Stimulated activated effector memory CD8-positive, alpha-beta T cell treated with anti-CD3 and anti-CD28 coated beads, Interleukin-12 subunit alpha, Interleukin-12 subunit beta, amount 100 ng/mL, for 72 hours (primary cell): ENCODE measurements at regions not wholly inside any gene's neighbourhood (a gene's known extent, or its start where the extent isn't known, plus 50 kb on each side); places are given as distances from the start of the nearest gene placed in this dataset.
"Not testable (repeated sequence)": the region's sequence is repeated elsewhere in the genome, so short reads cannot be mapped to it uniquely, and the experiment has no call there.

Experiments used
- ATAC-seq: fragments of 150-1000 bp; cut with Tn5 transposase; 2 replicates; pipeline ENCODE4 v1.10.0; 2021
- DNase-seq, 2 donors: peaks; one replicate each; pipeline ENCODE4 v3.0.0; 2021 to 2022; ENCODE audit warnings: low spot score in 2 of 2
- H3K27ac Mint-ChIP-seq: one replicate; pipeline ENCODE4 v1.8.0; 2022; ENCODE audit warnings: mild to moderate bottlenecking, mixed read lengths
- H3K36me3 Mint-ChIP-seq: one replicate; pipeline ENCODE4 v1.8.0; 2022; ENCODE audit warnings: mild to moderate bottlenecking, mixed read lengths
- H3K4me1 Mint-ChIP-seq: one replicate; pipeline ENCODE4 v1.8.0; 2022; ENCODE audit warnings: mixed read lengths
- H3K4me3 Mint-ChIP-seq: one replicate; pipeline ENCODE4 v1.8.0; 2022; ENCODE audit warnings: mild to moderate bottlenecking, mixed read lengths
- H3K9me3 Mint-ChIP-seq: one replicate; pipeline ENCODE4 v1.8.0; 2022; ENCODE audit warnings: mixed read lengths

DNA sequence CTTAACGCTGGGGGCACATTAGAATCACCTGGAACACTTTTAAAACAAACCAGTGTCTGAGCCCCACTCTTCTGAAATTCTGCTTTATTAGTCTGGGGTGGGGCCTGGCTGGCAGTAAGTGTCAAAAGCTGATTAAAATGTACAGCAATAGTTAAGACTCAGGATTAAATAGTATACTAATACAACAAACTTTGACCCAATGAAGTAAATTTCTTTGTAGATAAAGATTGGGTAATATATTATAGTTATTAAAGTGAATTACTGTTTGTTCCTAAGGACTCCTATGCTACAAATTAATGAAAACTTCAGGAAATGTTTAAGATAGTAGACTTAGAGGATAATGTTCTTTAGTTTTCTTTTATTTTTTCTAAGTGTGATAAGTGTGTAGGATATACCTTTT, 160.9 kb downstream of the FAM124B start:
- Mint-ChIP-seq H3K4me3 (no peak overlapping the region), H3K36me3 (no peaks in the 10 kb centered on the region), H3K9me3 (no peaks in the 10 kb centered on the region), H3K4me1 (no peaks in the 10 kb centered on the region), H3K27ac (no peak overlapping the region)
- DNase-seq, result no peak
- ATAC-seq, result no peak

DNA sequence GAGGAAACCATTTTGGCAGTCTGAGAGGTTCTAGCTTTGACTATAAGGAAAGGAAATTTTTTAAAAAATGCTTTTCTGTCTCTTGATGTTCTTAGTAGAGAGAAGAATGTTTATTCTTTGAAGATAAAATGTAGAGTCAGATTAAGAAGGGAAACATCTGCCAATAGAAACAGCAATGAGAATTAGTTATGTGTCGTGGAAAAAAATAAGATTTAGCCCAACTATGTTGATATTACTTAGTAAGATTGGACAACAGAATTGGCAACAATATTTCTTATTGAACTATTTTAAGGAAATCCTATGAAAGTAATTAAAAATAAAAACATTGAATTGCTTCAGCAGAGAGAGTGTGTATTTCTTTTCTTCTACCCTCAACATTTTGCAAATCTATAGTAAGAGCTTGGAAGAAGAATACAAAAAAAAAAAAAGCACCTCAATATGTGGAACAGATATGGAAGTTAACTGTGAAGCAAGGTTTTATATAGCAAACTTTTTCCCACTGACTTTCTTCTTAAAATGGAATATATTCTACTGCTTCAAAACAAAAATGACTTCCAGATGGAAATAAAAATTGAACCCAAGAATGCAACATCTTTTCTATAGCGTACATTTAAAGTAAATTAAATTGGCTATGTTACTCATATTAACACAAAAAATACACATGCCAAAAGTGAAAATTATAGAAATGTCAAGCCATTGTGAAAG, 177.9 kb downstream of the FAM124B start:
- Mint-ChIP-seq H3K9me3 (no peaks in the 10 kb centered on the region), H3K36me3 (no peaks in the 10 kb centered on the region), H3K4me1 (peaks cover 7% of the 10 kb centered on the region), H3K27ac (no peak overlapping the region), H3K4me3 (no peak overlapping the region)
- no peak for DNase-seq
- no peak for ATAC-seq

DNA sequence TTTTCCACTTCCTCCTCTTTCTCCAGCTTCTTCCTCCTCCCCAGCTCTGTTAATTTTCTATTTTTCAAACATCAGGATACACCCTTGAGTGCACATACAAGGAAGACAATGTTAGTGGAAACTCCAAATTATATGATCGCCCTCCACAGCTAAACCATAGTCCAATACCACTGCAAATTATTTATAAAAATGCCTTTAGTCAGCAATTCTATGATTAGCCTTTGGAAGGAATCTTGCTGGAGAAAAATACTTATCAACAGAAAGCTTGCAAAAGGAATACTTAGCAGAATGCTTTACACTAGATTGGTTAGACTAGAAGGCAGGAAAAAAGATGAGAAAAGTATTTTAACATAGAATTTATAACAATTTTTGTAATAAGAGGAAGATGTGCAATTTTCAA, 178.9 kb downstream of the FAM124B start:
- no peak for ATAC-seq

DNA sequence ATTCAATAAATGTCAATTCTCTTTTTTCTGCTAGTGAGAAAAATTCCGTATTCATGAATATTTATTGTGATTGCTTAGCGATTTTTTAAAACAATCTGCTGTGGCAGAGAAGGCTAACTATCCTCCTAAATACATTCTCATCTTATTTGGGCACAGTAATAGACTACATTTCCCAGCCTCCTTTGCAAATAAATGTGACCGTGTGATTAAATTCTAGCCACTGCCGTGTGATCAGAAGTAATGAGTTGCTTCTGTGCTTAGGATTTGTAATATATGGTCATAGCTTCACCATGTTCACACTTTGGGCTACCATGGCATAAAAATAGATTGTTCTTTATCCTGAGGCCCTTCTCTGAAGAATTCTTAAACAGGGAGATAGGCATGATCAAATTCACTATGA, 179.6 kb downstream of the FAM124B start:
- no peaks in the 10 kb centered on the region for H3K9me3 Mint-ChIP-seq
- H3K36me3 Mint-ChIP-seq, result no peaks in the 10 kb centered on the region
- no peak overlapping the region for H3K4me3 Mint-ChIP-seq
- ATAC-seq, result no peak
- no peak overlapping the region for H3K27ac Mint-ChIP-seq
- DNase-seq, result no peak
- H3K4me1 Mint-ChIP-seq, result peaks cover 7% of the 10 kb centered on the region

More for the DNA sequence above, 178.9 kb downstream of the FAM124B start:
- Mint-ChIP-seq H3K27ac (no peak overlapping the region), H3K36me3 (no peaks in the 10 kb centered on the region), H3K9me3 (no peaks in the 10 kb centered on the region), H3K4me1 (peaks cover 7% of the 10 kb centered on the region), H3K4me3 (no peak overlapping the region)
- no peak for DNase-seq

DNA sequence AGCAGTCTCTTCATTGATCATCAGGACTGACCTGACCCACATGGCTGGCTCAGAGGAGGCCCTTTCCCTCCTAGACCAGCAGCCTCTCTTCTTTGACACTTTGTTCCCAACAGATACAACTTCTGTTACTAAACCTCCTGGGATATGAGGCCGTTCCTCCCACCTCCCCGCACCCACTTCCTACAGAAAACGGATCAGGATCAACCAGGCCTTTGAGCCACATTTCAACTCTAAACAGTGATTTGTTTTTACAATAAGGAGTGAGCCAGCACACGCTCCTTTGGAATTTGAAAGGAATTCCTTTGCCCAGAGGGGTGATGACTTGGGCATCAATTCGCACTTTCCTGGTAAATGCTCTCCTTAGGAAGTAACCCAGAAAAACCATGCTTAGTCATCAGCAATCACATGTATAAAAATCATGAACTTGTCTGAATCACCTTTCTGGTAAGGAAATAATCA, 180.4 kb downstream of the FAM124B start:
- Mint-ChIP-seq H3K27ac (no peak overlapping the region), H3K9me3 (no peaks in the 10 kb centered on the region), H3K4me3 (no peak overlapping the region), H3K4me1 (peaks cover 7% of the 10 kb centered on the region), H3K36me3 (no peaks in the 10 kb centered on the region)
- ATAC-seq, result no peak
- DNase-seq, result no peak

DNA sequence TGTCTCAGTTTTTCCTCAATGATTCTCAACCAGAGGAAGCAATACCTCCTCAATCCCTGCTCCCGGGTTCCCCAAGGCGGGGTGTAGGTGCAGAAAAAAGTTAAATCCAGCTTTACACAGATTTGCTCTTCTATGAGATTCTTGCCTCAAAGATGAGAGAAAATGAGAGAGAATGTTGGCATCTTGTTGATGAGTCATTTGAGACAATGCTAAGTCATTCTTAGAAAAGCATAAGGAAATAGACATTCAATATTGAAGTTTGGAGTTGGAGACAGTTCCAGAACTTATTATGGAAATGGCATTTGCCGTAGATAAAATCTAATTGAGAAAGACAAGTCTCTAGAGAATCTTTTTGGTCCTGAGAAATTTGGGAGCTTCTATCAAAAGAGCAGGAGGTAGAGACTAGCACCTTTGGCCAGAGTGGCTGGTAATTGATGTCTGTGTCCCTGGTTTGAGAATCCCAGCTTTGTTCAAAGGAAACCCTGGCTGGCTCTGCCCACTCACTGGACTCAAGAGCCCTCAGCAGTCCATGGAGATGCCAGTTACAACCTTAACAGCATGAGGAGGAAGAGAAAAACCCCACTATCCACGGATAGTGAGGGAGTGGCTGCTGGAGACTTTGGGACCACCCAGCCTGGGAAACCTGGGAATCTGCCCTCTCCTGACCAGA, 181.2 kb downstream of the FAM124B start:
- Mint-ChIP-seq H3K4me1 (peaks cover 7% of the 10 kb centered on the region), H3K9me3 (no peaks in the 10 kb centered on the region)
- no peak for DNase-seq

DNA sequence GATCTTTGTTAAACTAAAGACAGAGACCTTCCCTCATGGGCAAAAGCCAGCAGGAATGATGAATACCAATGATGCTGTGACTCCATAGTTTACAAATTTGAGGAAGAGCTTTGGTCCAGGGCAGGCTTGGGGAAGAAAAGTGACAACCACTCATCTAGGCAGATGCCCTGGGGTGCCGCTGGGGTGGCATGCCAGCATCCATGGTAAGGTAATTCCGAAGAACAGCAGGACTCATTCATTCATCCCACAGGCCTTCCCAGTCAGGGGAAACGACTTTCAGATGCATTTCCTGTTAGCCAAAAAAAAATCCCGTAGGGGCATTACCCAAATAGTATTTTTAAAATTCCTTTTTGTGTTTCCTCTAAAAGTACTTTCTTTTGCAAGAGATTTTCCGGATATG, 180.7 kb upstream of the SERPINE2 start:
- Mint-ChIP-seq H3K36me3 (no peaks in the 10 kb centered on the region), H3K9me3 (no peaks in the 10 kb centered on the region)
- DNase-seq, result no peak

More for the DNA sequence above, 181.2 kb downstream of the FAM124B start:
- Mint-ChIP-seq H3K4me3 (no peak overlapping the region), H3K36me3 (no peaks in the 10 kb centered on the region), H3K27ac (no peak overlapping the region)
- ATAC-seq, result no peak

DNA sequence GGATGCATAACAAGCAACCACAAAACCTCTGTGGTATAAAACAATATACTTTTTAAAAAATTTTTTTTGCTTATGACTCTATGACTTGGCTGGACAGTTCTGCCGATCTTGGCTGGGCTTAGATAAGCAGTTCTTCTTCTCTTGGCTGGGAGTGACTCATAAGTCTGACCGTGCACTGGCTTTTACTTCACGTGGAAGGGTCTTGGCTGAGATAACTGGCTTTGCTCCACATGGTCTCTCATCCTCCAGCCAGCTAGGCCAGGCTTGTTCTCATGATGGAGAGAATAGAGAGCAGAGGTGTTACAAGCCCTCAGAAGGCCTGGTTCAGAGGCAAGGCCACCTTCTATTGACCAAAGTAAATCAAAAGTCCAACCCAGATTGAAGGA, 178.9 kb upstream of the SERPINE2 start:
- ATAC-seq, result no peak
- no peak overlapping the region for H3K27ac Mint-ChIP-seq
- H3K9me3 Mint-ChIP-seq, result no peaks in the 10 kb centered on the region
- peaks cover 7% of the 10 kb centered on the region for H3K4me1 Mint-ChIP-seq
- H3K36me3 Mint-ChIP-seq, result no peaks in the 10 kb centered on the region
- H3K4me3 Mint-ChIP-seq, result no peak overlapping the region
- DNase-seq, result no peak

More for the DNA sequence above, 180.7 kb upstream of the SERPINE2 start:
- no peak overlapping the region for H3K4me3 Mint-ChIP-seq
- no peak overlapping the region for H3K27ac Mint-ChIP-seq
- peaks cover 7% of the 10 kb centered on the region for H3K4me1 Mint-ChIP-seq
- ATAC-seq, result no peak

DNA sequence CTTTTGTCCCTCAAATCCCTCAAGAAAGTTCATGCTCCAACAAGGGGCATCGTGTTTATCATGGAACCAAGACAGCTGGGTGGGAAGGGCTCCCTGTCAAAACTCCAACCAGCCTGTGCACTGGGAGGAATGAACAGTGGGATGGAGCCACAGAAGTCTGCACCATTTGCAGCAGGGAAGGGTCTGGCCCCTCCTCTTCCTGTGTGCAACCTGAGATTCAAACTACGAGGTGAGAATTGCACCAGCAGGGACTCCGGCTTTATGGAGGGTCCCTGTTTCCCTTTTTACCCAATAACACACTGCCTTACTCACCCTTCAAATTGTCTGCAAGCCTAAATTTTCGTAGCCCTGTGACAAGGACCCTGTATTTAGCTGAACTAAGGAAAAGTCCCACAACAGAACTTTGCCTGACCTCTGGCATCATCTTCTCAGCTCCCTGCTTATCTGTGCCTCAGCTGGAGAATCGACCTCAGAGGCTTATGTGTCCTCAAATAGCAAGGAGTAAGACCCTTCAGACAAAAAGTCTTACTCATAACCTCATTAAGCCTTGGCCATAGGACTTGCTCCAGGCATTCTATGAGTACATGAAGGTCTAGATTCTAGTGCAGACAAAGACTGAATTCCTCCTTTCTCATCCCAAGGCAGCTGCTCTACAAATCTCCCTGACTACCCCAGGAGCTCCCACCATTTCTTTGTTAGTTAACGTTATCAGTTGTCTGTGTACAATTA, 178.3 kb upstream of the SERPINE2 start:
- Mint-ChIP-seq H3K4me3 (no peak overlapping the region), H3K4me1 (peaks cover 7% of the 10 kb centered on the region), H3K9me3 (no peaks in the 10 kb centered on the region), H3K36me3 (no peaks in the 10 kb centered on the region), H3K27ac (no peak overlapping the region)
- no peak for DNase-seq
- ATAC-seq, result no peak

DNA sequence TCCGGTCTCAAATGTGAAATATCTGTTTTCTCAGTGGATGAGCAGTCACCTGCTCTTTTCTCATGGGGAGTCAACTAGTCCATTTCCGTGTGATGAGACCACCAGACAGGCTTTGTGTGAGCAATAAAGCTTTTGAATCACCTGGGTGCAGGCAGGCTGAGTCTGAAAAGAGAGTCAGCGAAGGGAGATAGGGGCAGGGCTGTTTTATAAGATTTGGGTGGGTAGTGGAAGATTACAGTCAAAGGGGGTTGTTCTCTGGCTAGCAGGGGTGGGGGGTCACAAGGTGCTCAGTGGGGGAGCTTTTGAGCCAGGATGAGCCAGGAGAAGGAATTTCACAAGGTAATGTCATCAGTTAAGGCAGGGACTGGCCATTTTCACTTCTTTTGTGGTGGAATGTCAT, 176.5 kb upstream of the SERPINE2 start:
- DNase-seq, H3K36me3 Mint-ChIP-seq, ATAC-seq, H3K4me1 Mint-ChIP-seq, H3K27ac Mint-ChIP-seq, H3K4me3 Mint-ChIP-seq, H3K9me3 Mint-ChIP-seq: not testable (repeated sequence)

DNA sequence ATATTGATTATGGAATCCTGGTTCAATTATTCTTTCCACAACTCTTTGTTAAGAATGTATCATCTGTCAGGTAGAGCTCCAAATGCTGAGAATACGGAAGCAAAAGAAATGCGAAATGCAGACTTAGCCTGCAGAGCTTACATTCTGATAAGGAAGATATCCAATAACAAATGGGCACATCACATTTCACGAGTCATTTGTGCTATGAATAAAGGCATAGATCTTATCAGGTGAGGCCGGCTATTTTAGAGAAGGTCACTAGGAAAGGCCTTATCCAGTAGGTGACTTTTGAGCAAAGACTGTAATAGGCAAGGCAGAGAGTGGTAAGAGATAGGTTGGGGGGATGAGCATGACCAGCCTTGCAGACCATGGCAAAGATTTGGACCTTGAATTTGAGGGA, 174.3 kb upstream of the SERPINE2 start:
- no peaks in the 10 kb centered on the region for H3K36me3 Mint-ChIP-seq
- H3K27ac Mint-ChIP-seq, result no peak overlapping the region
- DNase-seq, result no peak
- H3K9me3 Mint-ChIP-seq, result no peaks in the 10 kb centered on the region
- H3K4me3 Mint-ChIP-seq, result no peak overlapping the region
- no peak for ATAC-seq
- no peaks in the 10 kb centered on the region for H3K4me1 Mint-ChIP-seq

DNA sequence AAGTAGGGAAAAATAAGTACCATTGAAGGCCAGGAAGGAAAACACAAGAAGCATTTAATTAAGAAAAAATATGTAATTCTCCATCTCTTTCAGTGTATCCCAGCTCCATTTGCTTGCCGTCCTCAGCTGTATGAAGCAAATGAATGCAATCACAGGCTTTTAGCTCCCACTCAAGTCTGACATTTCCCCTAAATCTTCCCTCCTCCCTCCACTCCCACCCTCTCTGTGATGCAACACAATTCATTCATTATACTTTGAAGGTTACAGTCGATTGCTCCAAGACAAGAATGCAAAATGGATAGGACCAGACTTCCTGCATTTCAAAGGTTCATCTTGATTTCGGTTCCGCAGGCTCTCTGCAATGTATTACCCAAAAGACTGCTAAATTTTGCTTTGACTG, 172.7 kb upstream of the SERPINE2 start:
- Mint-ChIP-seq H3K27ac (no peak overlapping the region), H3K9me3 (no peaks in the 10 kb centered on the region), H3K4me1 (no peaks in the 10 kb centered on the region), H3K4me3 (no peak overlapping the region), H3K36me3 (no peaks in the 10 kb centered on the region)
- DNase-seq (no peak), ATAC-seq (no peak)

DNA sequence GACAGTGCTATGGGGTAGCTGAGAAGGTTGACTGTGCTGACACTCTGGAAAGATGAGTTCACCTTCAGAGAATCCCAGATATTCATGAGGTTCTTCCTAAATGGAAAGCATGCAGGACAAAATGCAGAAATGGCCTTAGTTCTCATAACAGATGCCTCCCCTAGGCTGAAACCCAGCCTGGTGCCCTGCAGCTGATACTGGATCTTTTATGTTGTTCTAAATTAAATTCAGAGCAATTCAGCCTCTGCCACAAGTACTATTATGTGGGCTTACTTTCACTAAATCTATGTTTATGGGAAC, 172.0 kb upstream of the SERPINE2 start:
- Mint-ChIP-seq H3K4me1 (no peaks in the 10 kb centered on the region), H3K4me3 (no peak overlapping the region), H3K27ac (no peak overlapping the region), H3K36me3 (no peaks in the 10 kb centered on the region), H3K9me3 (no peaks in the 10 kb centered on the region)
- ATAC-seq (no peak), DNase-seq (no peak)

DNA sequence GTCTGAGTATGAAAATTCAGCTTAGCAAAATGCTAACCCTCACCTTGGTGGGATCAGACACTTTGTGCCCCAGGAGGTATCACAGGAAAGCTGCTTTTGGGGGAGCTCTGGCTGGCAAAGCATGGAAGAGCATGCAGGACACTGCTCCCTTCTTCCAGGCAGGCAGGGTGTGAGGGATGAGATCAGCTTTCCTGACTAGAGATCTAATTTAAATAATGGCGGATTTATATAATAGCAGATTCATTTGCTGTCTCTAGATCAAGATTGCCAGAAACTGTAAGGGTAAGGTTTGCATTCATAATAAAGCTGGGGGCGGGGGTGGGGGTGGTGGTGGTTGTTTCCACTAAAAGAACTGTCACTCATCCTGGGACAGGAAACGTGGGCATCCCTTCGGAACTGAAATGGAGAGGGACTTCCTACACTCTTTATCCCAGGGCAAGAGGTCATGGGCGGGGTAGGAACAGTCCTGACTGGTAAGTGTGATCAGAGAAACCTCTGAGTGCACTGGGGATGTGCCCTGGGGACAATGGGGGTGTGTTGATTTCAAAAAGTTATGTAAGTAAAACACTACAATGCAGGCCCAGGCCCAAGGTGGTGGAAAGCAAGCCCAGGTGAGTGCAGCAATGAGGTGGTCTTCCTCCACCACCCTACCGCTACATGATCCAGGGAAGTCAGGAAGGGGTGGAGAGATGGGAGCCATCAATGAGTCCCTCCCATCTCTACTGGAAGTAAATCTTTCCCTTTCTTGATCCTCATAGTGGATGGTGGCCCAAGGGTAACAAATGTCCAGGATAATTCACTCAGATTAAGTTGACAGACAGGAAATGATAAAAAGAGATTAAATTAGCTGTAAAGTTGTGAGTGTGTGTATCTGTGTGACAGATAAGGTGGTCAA, 171.4 kb upstream of the SERPINE2 start:
- ATAC-seq, result no peak
- no peak overlapping the region for H3K4me3 Mint-ChIP-seq
- DNase-seq, result no peak
- no peaks in the 10 kb centered on the region for H3K4me1 Mint-ChIP-seq
- H3K27ac Mint-ChIP-seq, result no peak overlapping the region
- no peaks in the 10 kb centered on the region for H3K36me3 Mint-ChIP-seq
- no peaks in the 10 kb centered on the region for H3K9me3 Mint-ChIP-seq

DNA sequence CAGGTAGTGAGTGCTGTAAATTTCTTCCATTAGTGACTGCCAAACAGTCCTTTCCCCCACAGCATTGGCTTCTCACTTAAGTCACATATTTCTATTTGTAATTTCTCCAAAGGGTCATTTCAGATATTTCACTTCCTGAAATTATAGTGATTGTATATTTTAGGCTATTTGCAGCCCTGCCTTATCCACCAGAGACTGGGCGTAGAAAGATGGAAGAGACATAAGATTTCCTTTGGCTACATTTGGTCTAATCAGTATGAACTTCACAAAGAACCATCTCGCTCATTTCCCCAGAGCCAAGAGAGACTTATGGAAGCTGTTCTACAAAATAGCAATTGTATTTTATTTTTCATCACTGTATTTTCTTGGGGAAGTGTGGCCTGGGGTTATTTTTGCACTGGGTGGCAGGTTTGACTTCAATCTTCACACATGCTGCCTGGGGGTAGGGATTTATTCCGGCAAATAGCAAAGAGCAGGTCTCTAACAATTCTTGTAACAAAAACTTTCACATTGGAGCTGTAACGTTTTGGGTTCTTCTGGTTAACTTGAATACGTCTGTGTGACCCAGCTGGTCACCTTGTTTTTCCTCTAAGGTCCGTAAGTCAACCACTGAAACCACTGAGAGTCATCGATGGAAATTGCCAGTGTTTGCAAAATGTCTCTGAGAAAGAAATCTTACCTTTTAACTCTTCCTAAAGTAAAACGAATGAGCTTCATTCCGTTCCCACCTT, 170.6 kb upstream of the SERPINE2 start:
- ATAC-seq (no peak), DNase-seq (no peak)
- Mint-ChIP-seq H3K4me3 (no peak overlapping the region), H3K27ac (no peak overlapping the region), H3K36me3 (no peaks in the 10 kb centered on the region), H3K4me1 (no peaks in the 10 kb centered on the region), H3K9me3 (no peaks in the 10 kb centered on the region)
